ENCODE measurements at regions not wholly inside any gene's neighbourhood (a gene's known extent, or its start where the extent isn't known, plus 50 kb on each side); places are given as distances from the start of the nearest gene placed in this dataset.

DNA sequence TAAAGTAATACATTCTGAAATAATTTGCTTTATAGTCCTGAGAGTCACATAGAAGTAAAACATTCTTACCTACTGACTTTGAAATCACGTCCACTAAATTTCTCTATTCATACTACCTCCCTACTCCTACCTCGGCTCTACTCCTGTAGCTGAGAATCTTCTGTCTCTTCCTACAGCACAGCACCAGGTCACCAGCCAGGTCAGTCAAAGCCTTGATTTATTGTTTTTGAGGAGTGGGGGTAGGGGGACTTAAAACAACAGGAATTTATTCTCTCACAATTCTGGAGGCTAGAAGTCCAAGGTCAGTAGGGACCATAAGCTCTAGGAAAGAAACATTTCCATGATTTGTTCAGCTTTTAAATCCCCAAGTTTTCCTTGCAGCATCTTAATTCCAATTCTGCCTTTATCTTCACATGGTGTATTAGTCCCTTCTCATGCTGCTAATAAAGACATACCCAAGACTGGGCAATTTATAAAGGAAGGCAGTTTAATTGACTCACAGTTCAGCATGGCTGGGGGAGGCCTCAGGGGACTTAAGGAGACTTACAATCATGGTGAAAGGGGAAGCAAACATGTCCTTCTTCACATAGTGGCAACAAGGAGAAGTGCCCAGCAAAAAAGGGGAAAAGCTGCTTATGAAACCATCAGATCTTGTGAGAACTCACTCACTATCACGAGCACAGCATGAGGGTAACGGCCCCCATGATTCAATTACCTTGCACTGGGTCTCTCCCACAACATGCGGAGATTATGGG, 49.6 kb upstream of the CCNG1 start:
- Mint-ChIP-seq H3K27ac (no peak overlapping the region), H3K9me3 (peaks cover 16% of the 10 kb centered on the region), H3K27me3 (ENCODE audit: low read depth) (no peaks in the 10 kb centered on the region), H3K36me3 (peaks cover 6% of the 10 kb centered on the region), H3K4me3 (no peak overlapping the region), H3K4me1 (peaks cover 8% of the 10 kb centered on the region)
- no peak for DNase-seq (ENCODE audit: low spot score in 2 of 2, unreplicated experiment in 2 of 2)
- TF ChIP-seq, protein P1, sequence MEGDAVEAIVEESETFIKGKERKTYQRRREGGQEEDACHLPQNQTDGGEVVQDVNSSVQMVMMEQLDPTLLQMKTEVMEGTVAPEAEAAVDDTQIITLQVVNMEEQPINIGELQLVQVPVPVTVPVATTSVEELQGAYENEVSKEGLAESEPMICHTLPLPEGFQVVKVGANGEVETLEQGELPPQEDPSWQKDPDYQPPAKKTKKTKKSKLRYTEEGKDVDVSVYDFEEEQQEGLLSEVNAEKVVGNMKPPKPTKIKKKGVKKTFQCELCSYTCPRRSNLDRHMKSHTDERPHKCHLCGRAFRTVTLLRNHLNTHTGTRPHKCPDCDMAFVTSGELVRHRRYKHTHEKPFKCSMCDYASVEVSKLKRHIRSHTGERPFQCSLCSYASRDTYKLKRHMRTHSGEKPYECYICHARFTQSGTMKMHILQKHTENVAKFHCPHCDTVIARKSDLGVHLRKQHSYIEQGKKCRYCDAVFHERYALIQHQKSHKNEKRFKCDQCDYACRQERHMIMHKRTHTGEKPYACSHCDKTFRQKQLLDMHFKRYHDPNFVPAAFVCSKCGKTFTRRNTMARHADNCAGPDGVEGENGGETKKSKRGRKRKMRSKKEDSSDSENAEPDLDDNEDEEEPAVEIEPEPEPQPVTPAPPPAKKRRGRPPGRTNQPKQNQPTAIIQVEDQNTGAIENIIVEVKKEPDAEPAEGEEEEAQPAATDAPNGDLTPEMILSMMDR (IDR thresholded peaks at IDR 0.05; ENCODE audit: unreplicated experiment), result no peak
